Tibial nerve (tissue), 3 donors: ENCODE measurements at regions not wholly inside any gene's neighbourhood (a gene's known extent, or its start where the extent isn't known, plus 50 kb on each side); places are given as distances from the start of the nearest gene placed in this dataset.

Experiments used
- CTCF ChIP-seq, 5 experiments: fragments of 200-600 bp in 3 of 5; fragments of 450-650 bp in 2 of 5; sonication (generic) in 3 of 5; IDR thresholded peaks; one replicate each; pipeline ENCODE4 v1.5.1; 2016 to 2019; ENCODE audit warnings: antibody characterized with exemption in 5 of 5, mild to moderate bottlenecking in 3 of 5, moderate library complexity in 2 of 5
- POLR2A ChIP-seq, 2 donors: fragments of 450-650 bp; IDR thresholded peaks; one replicate each; pipeline ENCODE4 v1.6.1; 2017; ENCODE audit warnings: antibody characterized with exemption in 2 of 2, mild to moderate bottlenecking in 2 of 2, moderate library complexity in 2 of 2

- no peak for TF ChIP-seq CTCF (IDR thresholded peaks at IDR 0.05)
- TF ChIP-seq POLR2A (IDR thresholded peaks at IDR 0.05), result no peak
These were observed 107.6 kb upstream of the CSF3R start for GRCh38 chr1:36590264-36590663.
